Liver (tissue), 8 donors: ENCODE measurements at regions not wholly inside any gene's neighbourhood (a gene's known extent, or its start where the extent isn't known, plus 50 kb on each side); places are given as distances from the start of the nearest gene placed in this dataset.

Experiments
- DNase-seq: peaks from one replicate; pipeline ENCODE4 v3.0.0-alpha.2; 2017; ENCODE audit warnings: low spot score
- H3K27ac ChIP-seq, 2 donors: one replicate each; pipeline ENCODE4 v1.7.0; 2013; ENCODE audit warnings: inconsistent platforms in 2 of 2, low read length in 2 of 2, control low read depth in 1 of 2, low read depth in 1 of 2, mild to moderate bottlenecking in 1 of 2
- H3K27me3 ChIP-seq, 4 donors: one replicate each; pipeline versions ENCODE4 v1.6.1 to v1.7.0; 2013; ENCODE audit warnings: low read length in 3 of 4, inconsistent platforms in 1 of 4, mild to moderate bottlenecking in 1 of 4, moderate library complexity in 1 of 4; ENCODE audit not compliant: control insufficient read depth in 4 of 4, insufficient read depth in 4 of 4
- H3K36me3 ChIP-seq, 4 donors: one replicate each; pipeline versions ENCODE4 v1.6.1 to v1.7.0; 2013; ENCODE audit warnings: low read length in 3 of 4, mild to moderate bottlenecking in 3 of 4, low read depth in 1 of 4, moderate library complexity in 1 of 4; ENCODE audit not compliant: control insufficient read depth in 4 of 4, insufficient read depth in 3 of 4
- H3K4me1 ChIP-seq, 4 donors: one replicate each; pipeline versions ENCODE4 v1.6.1 to v1.7.0; 2013; ENCODE audit warnings: low read length in 3 of 4, mild to moderate bottlenecking in 3 of 4, moderate library complexity in 1 of 4; ENCODE audit not compliant: control insufficient read depth in 4 of 4, insufficient read depth in 4 of 4
- H3K4me3 ChIP-seq, 3 donors: one replicate each; pipeline versions ENCODE4 v1.6.1 to v1.7.0; 2013; ENCODE audit warnings: low read length in 3 of 3, control low read depth in 1 of 3, low read depth in 1 of 3, mild to moderate bottlenecking in 1 of 3
- H3K9ac ChIP-seq, 2 donors: one replicate each; pipeline ENCODE4 v1.7.0; 2013; ENCODE audit warnings: low read length in 2 of 2, mild to moderate bottlenecking in 2 of 2, moderate library complexity in 2 of 2, control low read depth in 1 of 2, low read depth in 1 of 2
- H3K9me3 ChIP-seq, 4 donors: one replicate each; pipeline versions ENCODE4 v1.6.1 to v1.7.0; 2013; ENCODE audit warnings: low read length in 3 of 4; ENCODE audit not compliant: control insufficient read depth in 4 of 4
- ATF3 ChIP-seq: IDR thresholded peaks from 2 replicates; pipeline ENCODE4 v1.6.1; 2016; ENCODE audit warnings: antibody characterized with exemption
- CTCF ChIP-seq: fragments of 150-350 bp; IDR thresholded peaks from 2 replicates; pipeline ENCODE4 v1.5.1; 2017; ENCODE audit warnings: improper control_type of control experiment, low read depth, low read length; ENCODE audit not compliant: missing input control
- EGR1 ChIP-seq, 2 donors: IDR thresholded peaks; 2 replicates each; pipeline ENCODE4 v1.6.1; 2016 to 2018; ENCODE audit warnings: antibody characterized with exemption in 2 of 2, low read depth in 2 of 2
- FOXA1 ChIP-seq: IDR thresholded peaks from 2 replicates; pipeline ENCODE4 v1.6.1; 2016; ENCODE audit warnings: antibody characterized with exemption
- FOXA2 ChIP-seq: IDR thresholded peaks from 2 replicates; pipeline ENCODE4 v1.6.1; 2016; ENCODE audit warnings: antibody characterized with exemption
- GABPA ChIP-seq, 2 donors: IDR thresholded peaks in 1 of 2; conservative IDR thresholded peaks in 1 of 2; 2 replicates each; pipeline ENCODE4 v1.6.1; 2016; ENCODE audit warnings: antibody characterized with exemption in 2 of 2, mild to moderate bottlenecking in 1 of 2, moderate library complexity in 1 of 2
- HNF4A ChIP-seq, 2 donors: conservative IDR thresholded peaks; 2 replicates each; pipeline ENCODE4 v1.6.1; 2016; ENCODE audit warnings: antibody characterized with exemption in 2 of 2, mild to moderate bottlenecking in 2 of 2
- HNF4G ChIP-seq: IDR thresholded peaks from 2 replicates; pipeline ENCODE4 v1.6.1; 2016; ENCODE audit warnings: antibody characterized with exemption
- JUND ChIP-seq, 2 donors: IDR thresholded peaks; 2 replicates each; pipeline ENCODE4 v1.6.1; 2016; ENCODE audit warnings: antibody characterized with exemption in 2 of 2
- MAX ChIP-seq: IDR thresholded peaks from 2 replicates; pipeline ENCODE4 v1.6.1; 2016; ENCODE audit warnings: antibody characterized with exemption
- NR2F2 ChIP-seq: IDR thresholded peaks from 2 replicates; pipeline ENCODE4 v1.6.1; 2016; ENCODE audit warnings: antibody characterized with exemption
- RAD21 ChIP-seq, 2 donors: IDR thresholded peaks; 2 replicates each; pipeline ENCODE4 v1.6.1; 2016; ENCODE audit warnings: antibody characterized with exemption in 2 of 2, mild to moderate bottlenecking in 2 of 2
- REST ChIP-seq: IDR thresholded peaks from 2 replicates; pipeline ENCODE4 v1.6.1; 2016; ENCODE audit warnings: antibody characterized with exemption, mild to moderate bottlenecking
- RXRA ChIP-seq, 2 donors: IDR thresholded peaks; 2 replicates each; pipeline ENCODE4 v1.6.1; 2017 to 2018; ENCODE audit warnings: antibody characterized with exemption in 2 of 2, mild to moderate bottlenecking in 1 of 2
- SP1 ChIP-seq: IDR thresholded peaks from 2 replicates; pipeline ENCODE4 v1.6.1; 2018; ENCODE audit warnings: antibody characterized with exemption, mild to moderate bottlenecking
- TAF1 ChIP-seq: conservative IDR thresholded peaks from 2 replicates; pipeline ENCODE4 v1.6.1; 2016; ENCODE audit warnings: antibody characterized with exemption, mild to moderate bottlenecking
- YY1 ChIP-seq: IDR thresholded peaks from 2 replicates; pipeline ENCODE4 v1.6.1; 2016; ENCODE audit warnings: antibody characterized with exemption, mild to moderate bottlenecking
- ZBTB33 ChIP-seq: IDR thresholded peaks from 2 replicates; pipeline ENCODE4 v1.6.1; 2016; ENCODE audit warnings: antibody characterized with exemption
- WGBS: extraction: QIAGEN DNeasy Blood & Tissue Kit; methylation state at CpG from one replicate; pipeline ENCODE4 v1.1.7; 2013; 5-methylcytosine and 5-hydroxymethylcytosine counted together
- donor health status: healthy.
- donor health status: healthy.
- donor health status: healthy.
- donor health status: healthy.
- donor health status: healthy.

- Histone ChIP-seq H3K9me3 (no peaks in the 10 kb centered on the region), H3K36me3 (no peaks in the 10 kb centered on the region), H3K9ac (no peak overlapping the region), H3K27me3 (no peaks in the 10 kb centered on the region), H3K27ac (no peak overlapping the region), H3K4me1 (no peaks in the 10 kb centered on the region), H3K4me3 (no peak overlapping the region)
- TF ChIP-seq GABPA (IDR thresholded peaks at IDR 0.05 in 1 of 2, conservative IDR thresholded peaks at IDR 0.05 in 1 of 2) (no peak), HNF4G (no peak), REST (no peak), ZBTB33 (no peak), JUND (IDR thresholded peaks at IDR 0.05) (no peak), HNF4A (conservative IDR thresholded peaks at IDR 0.05) (no peak), SP1 (no peak), NR2F2 (no peak), CTCF (no peak), FOXA2 (no peak), TAF1 (no peak), FOXA1 (no peak), MAX (no peak), YY1 (no peak), RXRA (IDR thresholded peaks at IDR 0.05) (no peak), ATF3 (no peak)
- 79% methylated on average over 5 of the region's 5 CpGs for WGBS
- no peak for DNase-seq
Observed at GRCh38 chr20:61138566-61138965, 113.5 kb upstream of the CDH4 start.

- H3K27ac ChIP-seq = no peak overlapping the region
- H3K4me1 ChIP-seq = no peaks in the 10 kb centered on the region
- TF ChIP-seq RXRA (IDR thresholded peaks at IDR 0.05) (no peak), ZBTB33 (no peak), CTCF (no peak), EGR1 (IDR thresholded peaks at IDR 0.05; ENCODE audit: low read depth in 2 of 2) (no peak), HNF4G (no peak), YY1 (no peak), HNF4A (conservative IDR thresholded peaks at IDR 0.05) (no peak), NR2F2 (no peak), ATF3 (no peak), FOXA1 (no peak), GABPA (IDR thresholded peaks at IDR 0.05 in 1 of 2, conservative IDR thresholded peaks at IDR 0.05 in 1 of 2) (no peak), MAX (no peak), RAD21 (IDR thresholded peaks at IDR 0.05) (no peak)
- no peak overlapping the region for H3K4me3 ChIP-seq
- H3K9ac ChIP-seq = no peak overlapping the region
- no peaks in the 10 kb centered on the region for H3K9me3 ChIP-seq
- DNase-seq = no peak
- no peaks in the 10 kb centered on the region for H3K36me3 ChIP-seq
- H3K27me3 ChIP-seq = no peaks in the 10 kb centered on the region
- WGBS = 75% methylated on average over 4 of the region's 4 CpGs
Observed at GRCh38 chr20:61139031-61139430, 113.0 kb upstream of the CDH4 start.
